ELR (cell line): ENCODE measurements at regions not wholly inside any gene's neighbourhood (a gene's known extent, or its start where the extent isn't known, plus 50 kb on each side); places are given as distances from the start of the nearest gene placed in this dataset.
"Not testable (repeated sequence)": the region's sequence is repeated elsewhere in the genome, so short reads cannot be mapped to it uniquely, and the experiment has no call there.

ENCODE experiments used
- DNase-seq: peaks from one replicate; pipeline ENCODE4 v3.0.0-alpha.2; 2015; ENCODE audit warnings: low read depth

DNA sequence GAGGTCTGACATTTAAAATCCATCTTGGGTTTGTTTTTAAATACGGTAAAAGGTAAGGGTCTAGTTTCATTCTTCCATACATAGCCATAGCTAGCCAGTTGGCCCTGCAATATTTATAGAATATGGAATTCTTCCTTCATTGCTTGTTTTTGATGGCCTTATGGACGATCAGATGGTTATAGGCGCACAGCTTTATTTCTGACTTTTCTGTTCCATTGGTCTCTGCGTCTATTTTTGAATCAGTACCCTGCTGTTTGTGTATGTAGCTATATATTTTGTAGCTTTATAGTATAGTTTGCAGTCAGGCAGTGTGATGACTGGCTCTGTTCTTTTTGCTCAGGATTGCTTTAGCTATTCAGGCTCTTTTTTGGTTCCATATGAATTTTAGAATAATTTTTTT, 366.8 kb upstream of the MIS18BP1 start:
- DNase-seq = no peak

GRCh38 chr14:45610318-45610717, 357.3 kb upstream of the MIS18BP1 start:
- DNase-seq = peak; percentile 47

DNA sequence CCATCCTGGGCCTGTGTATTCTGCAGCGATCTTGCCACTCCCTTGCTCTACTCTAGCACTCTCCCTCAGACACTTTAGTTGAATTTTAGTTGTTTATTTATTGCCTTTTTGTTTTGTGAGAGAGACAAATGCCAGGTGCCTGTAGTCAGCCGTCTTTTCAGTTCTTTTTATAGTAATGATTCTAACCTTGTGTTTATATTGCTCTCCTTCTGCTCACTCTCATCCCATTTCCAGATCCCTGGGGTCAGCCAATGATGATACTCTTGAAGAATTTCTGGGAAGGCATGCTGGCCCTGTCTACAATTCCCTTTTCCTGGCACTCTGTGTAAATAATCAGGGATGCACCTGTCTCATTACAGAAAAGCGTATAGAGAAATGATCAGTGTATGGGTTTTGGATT, 334.1 kb upstream of the MIS18BP1 start:
- DNase-seq = no peak

DNA sequence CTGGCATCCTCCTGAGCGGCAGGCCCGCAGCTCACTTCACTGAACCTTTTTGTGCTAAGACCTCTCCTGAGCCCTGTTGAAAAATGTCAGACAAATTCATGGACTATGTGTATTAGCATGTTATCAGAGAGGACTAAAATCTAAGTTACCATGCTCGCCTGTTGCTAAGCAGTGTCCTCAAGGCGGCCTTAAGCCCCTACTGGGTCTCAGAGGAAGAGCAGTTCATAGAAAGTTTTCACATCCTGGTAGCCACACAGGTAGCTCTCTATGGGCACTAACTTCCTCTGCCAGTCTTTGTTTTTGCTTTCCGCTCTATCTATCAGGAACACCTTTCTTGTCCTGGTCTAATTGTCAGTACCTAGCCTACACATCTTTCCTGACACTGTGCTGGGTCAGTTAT, 306.6 kb upstream of the MIS18BP1 start:
- DNase-seq = no peak

DNA sequence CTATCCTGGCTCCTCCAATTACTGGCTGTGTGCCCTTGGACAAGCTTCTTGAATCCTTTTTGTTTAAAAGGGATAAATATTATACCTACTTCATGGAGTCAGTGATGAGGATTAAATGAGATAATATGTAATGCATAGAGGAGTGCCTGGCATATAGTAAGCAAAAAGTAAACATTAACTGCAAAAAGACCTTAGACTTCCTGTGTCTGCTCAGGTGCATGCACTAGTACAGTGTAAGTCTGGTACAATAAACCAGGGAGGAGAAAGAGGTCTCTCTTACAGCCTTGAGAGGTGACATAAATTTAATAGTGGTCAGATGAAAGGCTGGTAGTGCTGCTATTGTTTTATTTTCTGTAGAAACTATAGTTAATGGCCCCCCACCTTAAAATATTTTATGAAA, 305.2 kb upstream of the MIS18BP1 start:
- DNase-seq = no peak

- DNase-seq = no peak
Observed at GRCh38 chr14:45553981-45554380, 301.0 kb upstream of the MIS18BP1 start.

DNA sequence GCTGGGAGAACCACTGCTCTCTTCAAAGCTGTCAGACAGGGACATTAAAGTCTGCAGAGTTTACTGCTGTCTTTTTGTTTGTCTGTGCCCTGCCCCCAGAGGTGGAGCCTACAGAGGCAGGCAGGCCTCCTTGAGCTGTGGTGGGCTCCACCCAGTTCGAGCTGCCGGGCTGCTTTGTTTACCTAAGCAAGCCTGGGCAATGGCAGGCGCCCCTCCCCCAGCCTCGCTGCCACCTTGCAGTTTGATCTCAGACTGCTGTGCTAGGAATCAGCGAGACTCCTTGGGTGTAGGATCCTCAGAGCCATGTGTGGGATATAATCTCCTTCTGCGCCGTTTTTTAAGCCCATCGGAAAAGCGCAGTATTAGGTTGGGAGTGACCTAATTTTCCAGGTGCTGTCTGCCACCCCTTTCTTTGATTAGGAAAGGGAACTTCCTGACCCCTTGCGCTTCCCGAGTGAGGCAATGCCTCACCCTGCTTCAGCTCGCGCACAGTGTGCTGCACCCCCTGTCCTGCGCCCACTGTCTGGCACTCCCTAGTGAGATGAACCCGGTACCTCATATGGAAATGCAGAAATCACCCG, 298.3 kb upstream of the MIS18BP1 start:
- not testable (repeated sequence) for DNase-seq

DNA sequence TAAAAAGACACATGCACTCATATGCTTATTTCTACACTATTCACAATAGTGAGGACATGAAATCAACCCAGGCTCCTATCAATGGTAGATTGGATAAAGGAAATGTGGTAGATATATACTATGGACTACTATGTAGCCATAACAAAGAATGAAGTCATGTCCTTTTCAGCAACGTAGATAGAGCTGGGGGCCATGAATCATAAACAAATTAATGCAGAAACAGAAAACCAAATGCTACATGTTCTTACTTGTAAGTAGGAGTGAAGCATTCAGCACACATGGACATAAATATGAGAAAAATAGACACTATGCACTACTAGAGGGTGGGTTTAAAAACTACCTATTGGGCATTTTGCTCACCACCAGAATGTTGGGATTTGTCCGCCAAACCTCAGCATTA, 278.0 kb upstream of the MIS18BP1 start:
- no peak for DNase-seq

DNA sequence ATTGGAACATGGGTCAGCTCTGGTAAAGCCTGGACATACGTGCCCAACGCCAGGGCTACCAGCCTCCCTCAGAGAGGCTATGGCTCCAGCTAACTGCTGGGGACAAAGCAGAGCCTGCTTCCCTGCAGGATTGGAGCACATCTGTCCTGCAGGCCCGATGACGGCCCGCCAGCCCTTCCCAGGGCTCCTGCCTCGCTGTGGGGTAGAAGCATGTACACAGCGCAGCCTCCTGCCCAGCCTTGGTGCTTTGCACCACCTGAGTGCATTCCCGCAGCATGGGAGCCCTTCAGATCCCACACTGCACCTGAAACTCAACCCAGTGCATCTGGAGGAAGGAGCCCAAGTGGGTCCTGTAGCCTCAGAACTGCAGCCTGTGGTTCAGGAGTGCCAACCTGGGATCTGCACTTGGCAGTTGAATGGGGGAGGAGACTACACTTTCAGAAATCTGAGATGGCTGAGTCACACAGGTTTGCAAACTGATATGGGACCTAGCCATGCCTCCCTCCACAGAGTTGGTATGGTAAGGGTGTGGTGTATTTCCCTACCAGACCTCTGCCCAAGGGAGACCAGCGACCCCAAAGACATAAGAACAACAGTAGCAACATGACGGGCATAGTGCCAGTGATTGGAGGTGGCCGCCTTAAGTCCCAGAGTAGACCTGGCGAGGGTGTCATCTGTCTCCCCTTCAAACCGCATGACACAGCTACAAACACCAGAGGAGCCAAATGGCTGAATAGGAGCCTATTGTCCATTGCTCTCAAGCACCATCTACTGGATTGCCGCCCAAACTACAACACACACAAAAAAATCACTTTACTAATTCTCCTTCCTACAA, 273.9 kb upstream of the MIS18BP1 start:
- DNase-seq = peak; percentile 59

DNA sequence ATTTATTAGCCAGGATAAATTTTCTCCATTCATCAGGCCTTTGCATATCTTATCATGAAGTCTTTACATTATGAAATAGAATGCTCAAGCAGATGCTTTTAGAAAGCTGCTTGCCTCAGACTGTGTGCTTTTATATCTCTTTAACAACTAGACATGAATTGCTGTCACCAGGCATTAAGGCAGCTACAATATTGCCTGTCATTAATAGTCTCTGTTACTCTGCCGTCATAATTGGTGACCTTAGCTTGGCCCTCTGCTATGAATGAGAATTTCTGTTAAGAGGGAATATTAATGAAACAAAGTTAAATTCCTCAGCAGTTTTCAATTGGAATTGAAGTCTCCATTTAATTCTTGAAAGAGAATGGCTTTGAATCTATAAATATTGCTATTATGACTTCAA, 266.8 kb upstream of the MIS18BP1 start:
- DNase-seq = no peak

DNA sequence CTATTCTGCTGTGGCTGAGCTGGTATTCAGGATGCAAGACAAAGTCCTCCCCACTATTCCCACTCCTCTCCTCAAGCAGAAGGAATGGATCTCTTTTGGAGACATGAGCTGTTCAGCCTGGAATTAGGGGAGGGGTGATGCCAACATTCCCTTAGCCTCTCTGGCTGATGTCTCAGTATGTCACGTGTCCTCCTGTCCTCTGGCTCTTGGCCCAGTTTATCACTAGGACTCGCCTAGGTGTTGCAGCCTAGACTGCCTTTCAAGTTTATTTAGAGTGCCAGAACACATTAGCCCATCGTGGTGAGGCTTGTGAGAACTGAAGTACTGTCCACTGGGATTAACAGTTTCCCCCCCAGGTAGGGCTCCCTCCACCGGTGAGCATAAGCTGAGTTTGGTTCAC, 239.9 kb upstream of the MIS18BP1 start:
- no peak for DNase-seq

- DNase-seq = no peak
Observed at GRCh38 chr14:45491914-45492313, 238.9 kb upstream of the MIS18BP1 start.

DNA sequence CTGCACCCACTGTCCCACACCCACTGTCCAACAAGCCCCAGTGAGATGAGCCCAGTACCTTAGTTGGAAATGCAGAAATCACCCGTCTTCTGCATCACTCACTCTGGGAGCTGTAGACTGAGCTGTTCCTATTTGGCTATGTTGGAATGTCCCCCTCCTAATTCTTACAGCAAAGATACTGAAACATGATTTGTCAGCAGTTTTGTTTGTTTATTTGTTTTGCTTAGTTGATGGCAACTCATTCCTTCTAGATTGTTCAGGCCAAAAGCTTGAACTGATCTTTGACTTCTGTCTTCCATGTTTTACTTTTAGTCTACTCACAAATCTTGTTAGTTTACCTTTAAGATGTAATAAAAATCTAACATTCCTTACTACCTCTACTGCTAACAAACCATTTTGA, 233.6 kb upstream of the MIS18BP1 start:
- no peak for DNase-seq

DNA sequence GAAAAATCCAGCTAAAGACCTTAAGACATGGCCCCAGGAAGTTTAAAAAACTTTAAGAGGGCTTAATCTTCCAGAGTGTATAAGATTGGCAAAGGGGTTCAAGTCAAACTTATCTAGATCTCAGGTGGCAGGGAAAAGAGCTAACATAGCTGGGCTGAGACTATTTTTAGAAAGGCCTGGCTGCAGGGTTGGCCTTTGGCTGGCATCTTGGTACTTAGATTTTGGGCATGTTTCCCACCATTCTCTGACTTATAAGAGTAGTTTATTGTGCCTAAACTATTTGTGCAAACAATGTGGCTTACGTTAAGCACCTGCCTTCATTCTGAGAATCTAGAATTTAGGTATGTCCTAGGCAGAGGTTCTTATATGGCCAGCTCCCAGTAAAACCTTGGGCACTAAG, 214.0 kb upstream of the MIS18BP1 start:
- DNase-seq = no peak

- no peak for DNase-seq
Observed at GRCh38 chr14:45434221-45434620, 181.2 kb upstream of the MIS18BP1 start.

GRCh38 chr14:45426685-45427282, 173.8 kb upstream of the MIS18BP1 start:
- peak; percentile 62 for DNase-seq

DNA sequence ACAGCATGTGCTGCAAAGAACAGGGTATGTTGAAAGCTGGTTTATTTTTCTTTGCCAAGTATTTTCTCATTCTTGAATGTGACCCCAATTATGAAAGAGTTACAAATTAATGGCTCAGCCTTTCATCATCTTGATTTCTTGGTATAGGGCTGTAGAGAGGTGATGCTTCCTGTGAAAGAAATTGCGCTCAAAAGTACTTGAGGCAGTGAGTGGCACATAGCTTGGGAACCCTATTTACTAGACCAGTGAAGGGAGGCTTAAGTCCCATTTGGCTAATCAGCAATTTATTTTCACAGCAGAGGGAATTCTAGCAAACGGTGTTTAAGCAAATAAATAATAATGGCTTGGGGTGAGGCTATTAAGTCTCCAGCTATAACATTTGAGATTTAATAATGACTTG, 153.9 kb upstream of the MIS18BP1 start:
- no peak for DNase-seq

DNA sequence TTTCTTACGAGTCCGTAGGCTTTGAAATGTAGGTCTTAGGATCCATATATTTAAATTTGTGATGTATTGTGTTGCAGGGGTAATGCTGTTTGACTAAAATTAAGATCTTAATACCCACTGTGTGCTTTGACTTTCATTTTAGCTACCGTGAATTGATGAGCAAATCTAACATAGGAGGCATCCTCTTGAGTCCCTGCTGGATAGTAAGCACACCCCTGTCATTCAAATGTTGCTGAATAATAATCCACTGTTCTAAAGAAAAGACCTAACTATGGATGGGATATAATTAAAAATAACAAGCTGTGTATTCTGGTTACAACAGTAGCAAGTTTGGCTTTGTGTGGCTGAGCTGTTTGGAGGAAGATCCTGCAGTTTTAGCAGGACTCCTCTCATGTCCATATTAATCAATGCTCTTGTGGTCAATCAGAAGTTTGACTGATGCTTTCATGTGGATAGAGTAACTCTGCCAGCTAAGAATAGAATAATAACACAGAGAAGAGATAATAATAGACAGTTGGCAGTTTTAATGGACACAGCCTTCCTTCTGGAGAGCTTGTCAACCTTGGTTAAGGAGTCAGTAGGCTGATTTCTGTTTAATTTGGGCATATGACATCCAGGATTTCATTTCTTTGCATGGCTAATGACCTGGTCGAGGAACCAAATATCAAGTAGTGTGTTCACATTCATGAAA, 148.1 kb upstream of the MIS18BP1 start:
- no peak for DNase-seq

DNA sequence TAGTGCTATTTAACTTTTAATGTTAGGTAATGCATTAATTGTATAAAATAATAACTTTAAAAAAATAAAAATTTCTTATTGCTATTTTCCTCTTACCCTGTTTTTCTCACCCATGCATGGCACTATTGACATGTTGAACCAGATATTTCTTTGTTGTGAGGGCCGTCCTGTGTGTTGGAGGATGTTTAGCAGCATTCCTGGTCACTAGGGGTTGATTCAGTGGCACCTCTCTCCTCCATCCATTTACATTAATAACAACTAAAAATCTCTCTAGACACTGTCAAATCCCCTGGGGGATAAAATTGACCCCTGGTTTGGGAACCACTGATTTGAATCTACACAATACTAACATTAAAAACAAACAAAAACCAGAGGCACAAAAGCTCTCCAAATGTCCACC, 147.5 kb upstream of the MIS18BP1 start:
- no peak for DNase-seq

- DNase-seq = no peak
Observed at GRCh38 chr14:45381091-45381490, 128.1 kb upstream of the MIS18BP1 start.

- DNase-seq = peak; percentile 15
Observed at GRCh38 chr14:45377166-45377565, 124.2 kb upstream of the MIS18BP1 start.

- no peak for DNase-seq
Observed at GRCh38 chr14:45373877-45374276, 120.9 kb upstream of the MIS18BP1 start.
